ENCODE measurements at regions not wholly inside any gene's neighbourhood (a gene's known extent, or its start where the extent isn't known, plus 50 kb on each side); places are given as distances from the start of the nearest gene placed in this dataset.

DNA sequence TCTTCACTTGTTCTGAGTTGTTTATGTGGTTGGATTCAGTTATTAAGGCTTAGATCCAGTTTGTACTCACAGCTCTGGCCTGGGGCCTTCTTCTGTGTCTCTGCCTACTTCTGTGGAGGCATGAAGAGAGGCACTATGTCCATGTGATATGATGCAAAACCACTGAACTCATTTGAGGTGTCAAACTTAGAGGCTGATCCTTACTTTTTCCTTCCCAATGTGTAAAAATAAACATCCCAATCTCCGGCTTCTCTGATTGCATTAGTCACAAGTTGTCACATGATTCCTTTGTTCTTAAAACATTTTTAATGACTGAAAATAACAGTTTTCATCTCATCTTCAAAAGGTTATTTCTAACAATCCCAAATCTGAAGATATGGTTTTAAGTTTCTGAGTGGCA is 276.0 kb upstream of the RGMB start:
- peaks cover 18% of the 10 kb centered on the region for H3K4me1 Mint-ChIP-seq (ENCODE audit: low read depth)
- no peak overlapping the region for H3K4me3 Mint-ChIP-seq
- no peak overlapping the region for H3K27ac Mint-ChIP-seq
- TF ChIP-seq, protein P1, sequence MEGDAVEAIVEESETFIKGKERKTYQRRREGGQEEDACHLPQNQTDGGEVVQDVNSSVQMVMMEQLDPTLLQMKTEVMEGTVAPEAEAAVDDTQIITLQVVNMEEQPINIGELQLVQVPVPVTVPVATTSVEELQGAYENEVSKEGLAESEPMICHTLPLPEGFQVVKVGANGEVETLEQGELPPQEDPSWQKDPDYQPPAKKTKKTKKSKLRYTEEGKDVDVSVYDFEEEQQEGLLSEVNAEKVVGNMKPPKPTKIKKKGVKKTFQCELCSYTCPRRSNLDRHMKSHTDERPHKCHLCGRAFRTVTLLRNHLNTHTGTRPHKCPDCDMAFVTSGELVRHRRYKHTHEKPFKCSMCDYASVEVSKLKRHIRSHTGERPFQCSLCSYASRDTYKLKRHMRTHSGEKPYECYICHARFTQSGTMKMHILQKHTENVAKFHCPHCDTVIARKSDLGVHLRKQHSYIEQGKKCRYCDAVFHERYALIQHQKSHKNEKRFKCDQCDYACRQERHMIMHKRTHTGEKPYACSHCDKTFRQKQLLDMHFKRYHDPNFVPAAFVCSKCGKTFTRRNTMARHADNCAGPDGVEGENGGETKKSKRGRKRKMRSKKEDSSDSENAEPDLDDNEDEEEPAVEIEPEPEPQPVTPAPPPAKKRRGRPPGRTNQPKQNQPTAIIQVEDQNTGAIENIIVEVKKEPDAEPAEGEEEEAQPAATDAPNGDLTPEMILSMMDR (IDR thresholded peaks at IDR 0.05): no peak
- peaks cover 11% of the 10 kb centered on the region for H3K9me3 Mint-ChIP-seq
- DNase-seq: no peak
- peaks cover 10% of the 10 kb centered on the region for H3K36me3 Mint-ChIP-seq (ENCODE audit: low read depth)
- H3K27me3 Mint-ChIP-seq (ENCODE audit: insufficient read depth): no peaks in the 10 kb centered on the region

DNA sequence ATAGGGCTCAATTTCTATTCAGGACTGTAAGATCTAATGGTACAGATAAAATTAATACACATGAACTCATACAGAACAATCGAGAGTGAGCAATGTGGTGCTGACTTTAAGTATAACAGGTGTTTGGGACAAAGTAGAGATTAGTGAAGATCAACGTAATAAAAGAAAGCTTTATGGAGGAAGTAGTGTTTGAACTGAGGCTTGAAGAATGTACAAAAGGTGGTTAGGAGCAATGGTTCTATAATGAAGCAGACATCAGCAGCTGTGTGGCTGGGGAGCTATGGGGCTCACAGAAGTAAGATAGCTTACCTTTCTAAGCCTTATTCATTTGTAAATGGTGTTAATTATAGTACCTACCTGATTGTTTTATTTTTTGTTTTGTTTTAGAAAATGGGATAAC is 275.4 kb upstream of the RGMB start:
- no peak for DNase-seq
- H3K4me3 Mint-ChIP-seq: no peak overlapping the region
- peaks cover 17% of the 10 kb centered on the region for H3K4me1 Mint-ChIP-seq (ENCODE audit: low read depth)
- peaks cover 7% of the 10 kb centered on the region for H3K36me3 Mint-ChIP-seq (ENCODE audit: low read depth)
- H3K9me3 Mint-ChIP-seq: peaks cover 10% of the 10 kb centered on the region
- no peaks in the 10 kb centered on the region for H3K27me3 Mint-ChIP-seq (ENCODE audit: insufficient read depth)
- no peak overlapping the region for H3K27ac Mint-ChIP-seq
- TF ChIP-seq, protein P1 (IDR thresholded peaks at IDR 0.05): no peak

DNA sequence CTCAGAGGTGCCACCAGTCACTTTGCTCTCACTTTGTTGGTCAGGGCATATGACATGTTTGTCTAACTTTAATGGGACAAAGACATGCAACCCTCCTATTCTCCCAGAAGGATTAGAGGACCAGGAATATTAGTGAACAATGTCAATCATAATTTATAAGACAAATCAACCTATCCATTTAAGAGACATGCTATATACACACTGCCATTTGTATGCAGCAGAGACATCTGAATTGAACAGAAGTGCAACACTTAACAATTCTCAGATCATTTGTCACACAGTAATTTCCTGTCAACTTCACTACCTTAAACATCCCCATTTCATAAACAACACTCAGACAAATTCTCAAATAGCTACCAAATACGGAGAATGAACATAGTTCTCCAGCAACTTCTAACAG is 273.6 kb upstream of the RGMB start:
- no peaks in the 10 kb centered on the region for H3K36me3 Mint-ChIP-seq (ENCODE audit: low read depth)
- H3K27ac Mint-ChIP-seq: no peak overlapping the region
- no peak overlapping the region for H3K4me3 Mint-ChIP-seq
- peaks cover 17% of the 10 kb centered on the region for H3K4me1 Mint-ChIP-seq (ENCODE audit: low read depth)
- TF ChIP-seq, protein P1 (IDR thresholded peaks at IDR 0.05): no peak
- H3K9me3 Mint-ChIP-seq: no peaks in the 10 kb centered on the region
- DNase-seq: no peak
- no peaks in the 10 kb centered on the region for H3K27me3 Mint-ChIP-seq (ENCODE audit: insufficient read depth)

DNA sequence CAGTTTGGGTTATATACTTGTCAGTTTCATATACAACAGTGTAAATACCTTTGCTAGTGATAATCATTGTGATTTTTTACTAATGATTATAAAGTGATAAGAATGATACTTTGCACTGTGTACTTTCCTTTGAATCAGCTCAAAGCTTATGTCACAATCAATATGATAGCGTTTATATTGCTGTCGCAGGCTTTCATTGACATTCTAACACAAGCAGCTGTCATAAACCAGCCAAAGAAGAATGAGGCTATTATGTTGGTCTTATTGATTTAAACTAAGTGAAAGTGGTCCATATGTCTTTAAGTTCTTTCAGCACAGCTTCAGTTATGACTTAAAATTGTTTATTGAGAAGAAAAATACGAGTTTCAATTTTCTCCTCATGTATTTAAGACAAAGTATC is 272.7 kb upstream of the RGMB start:
- Mint-ChIP-seq H3K36me3 (ENCODE audit: low read depth) (no peaks in the 10 kb centered on the region), H3K4me3 (no peak overlapping the region), H3K27ac (no peak overlapping the region), H3K27me3 (ENCODE audit: insufficient read depth) (no peaks in the 10 kb centered on the region), H3K9me3 (no peaks in the 10 kb centered on the region), H3K4me1 (ENCODE audit: low read depth) (peaks cover 17% of the 10 kb centered on the region)
- DNase-seq: no peak
- TF ChIP-seq, protein P1 (IDR thresholded peaks at IDR 0.05): no peak

DNA sequence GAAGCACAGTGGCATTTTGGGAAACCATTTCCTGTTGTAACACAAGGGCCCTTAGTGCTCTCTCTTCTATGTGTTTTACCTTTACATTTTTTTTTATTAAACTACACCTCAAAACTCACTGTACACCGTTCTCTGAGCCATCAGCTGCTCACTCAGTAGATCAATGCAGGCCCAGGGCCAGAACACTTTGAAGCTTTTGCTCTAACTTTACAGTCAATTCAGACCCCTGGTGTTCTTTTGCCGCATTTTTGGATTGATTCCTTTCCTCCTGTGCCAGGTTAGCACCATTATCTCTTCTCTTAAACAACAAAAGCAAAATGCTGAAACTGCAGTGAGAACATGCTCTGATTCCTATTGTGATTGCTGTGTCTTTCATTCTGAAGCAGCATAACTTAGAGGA is 269.8 kb upstream of the RGMB start:
- no peaks in the 10 kb centered on the region for H3K9me3 Mint-ChIP-seq

More for the DNA sequence above, 269.8 kb upstream of the RGMB start:
- Mint-ChIP-seq H3K4me3 (no peak overlapping the region), H3K27ac (no peak overlapping the region), H3K4me1 (ENCODE audit: low read depth) (peaks cover 11% of the 10 kb centered on the region), H3K36me3 (ENCODE audit: low read depth) (no peaks in the 10 kb centered on the region), H3K27me3 (ENCODE audit: insufficient read depth) (no peaks in the 10 kb centered on the region)
- TF ChIP-seq, protein P1 (IDR thresholded peaks at IDR 0.05): no peak
- DNase-seq: no peak

Measured in HFFc6 (cell line).